GM12865 (cell line): ENCODE measurements at regions not wholly inside any gene's neighbourhood (a gene's known extent, or its start where the extent isn't known, plus 50 kb on each side); places are given as distances from the start of the nearest gene placed in this dataset.

ENCODE experiments used
- DNase-seq: peaks from one replicate; pipeline ENCODE4 v3.0.0; 2010; ENCODE audit warnings: low read depth
- H3K4me3 ChIP-seq: 2 replicates; pipeline ENCODE4 v1.5.1; 2011; ENCODE audit warnings: mild to moderate bottlenecking, low read depth, low read length, control low read depth
- CTCF ChIP-seq: IDR thresholded peaks from 2 replicates; pipeline ENCODE4 v1.5.1; 2011; ENCODE audit warnings: low read length, control low read depth, low read depth, inconsistent platforms; ENCODE audit not compliant: insufficient read depth; ENCODE audit errors: missing control alignments

- DNase-seq = peak; percentile 31
- TF ChIP-seq CTCF = peak; percentile 48
- no peak overlapping the region for H3K4me3 ChIP-seq
Observed at GRCh38 chr14:25400607-25401206, 350.8 kb upstream of the STXBP6 start.

GRCh38 chr14:25396128-25396527 is 346.2 kb upstream of the STXBP6 start:
- DNase-seq = no peak
- H3K4me3 ChIP-seq = no peak overlapping the region
- TF ChIP-seq CTCF = no peak

- no peak for DNase-seq
- TF ChIP-seq CTCF = no peak
- no peak overlapping the region for H3K4me3 ChIP-seq
Observed at GRCh38 chr14:25394791-25395391, 344.9 kb upstream of the STXBP6 start.

GRCh38 chr14:25394356-25394755 is 344.4 kb upstream of the STXBP6 start:
- no peak overlapping the region for H3K4me3 ChIP-seq
- DNase-seq = no peak
- TF ChIP-seq CTCF = no peak

- no peak for TF ChIP-seq CTCF
- H3K4me3 ChIP-seq = no peak overlapping the region
- DNase-seq = no peak
Observed at GRCh38 chr14:25389948-25390347, 340.0 kb upstream of the STXBP6 start.

- no peak overlapping the region for H3K4me3 ChIP-seq
- DNase-seq = no peak
- TF ChIP-seq CTCF = no peak
Observed at GRCh38 chr14:25381498-25381897, 331.6 kb upstream of the STXBP6 start.

- TF ChIP-seq CTCF = no peak
- H3K4me3 ChIP-seq = no peak overlapping the region
- no peak for DNase-seq
Observed at GRCh38 chr14:25375639-25376038, 325.7 kb upstream of the STXBP6 start.
